ENCODE measurements at regions not wholly inside any gene's neighbourhood (a gene's known extent, or its start where the extent isn't known, plus 50 kb on each side); places are given as distances from the start of the nearest gene placed in this dataset.

- no peak for ATAC-seq (ENCODE audit: poor library complexity)
- Mint-ChIP-seq H3K36me3 (ENCODE audit: low read depth) (no peaks in the 10 kb centered on the region), H3K9me3 (peaks cover 8% of the 10 kb centered on the region), H3K27me3 (no peaks in the 10 kb centered on the region), H3K4me3 (no peak overlapping the region), H3K4me1 (ENCODE audit: low read depth) (no peaks in the 10 kb centered on the region), H3K27ac (no peak overlapping the region)
- Histone ChIP-seq H3K9me3 (ENCODE audit: control insufficient read depth in 1 of 2, insufficient read depth in 1 of 2, low read length in 2 of 2) (no peaks in the 10 kb centered on the region), H3K4me3 (ENCODE audit: low read length) (no peak overlapping the region), H3K4me1 (ENCODE audit: insufficient read depth, low read length) (no peaks in the 10 kb centered on the region), H3K27me3 (ENCODE audit: control insufficient read depth in 1 of 2, insufficient read depth in 2 of 2, low read length in 2 of 2) (no peaks in the 10 kb centered on the region), H3K27ac (ENCODE audit: low read depth in 1 of 2, low read length in 2 of 2) (no peak overlapping the region), H3K36me3 (ENCODE audit: insufficient read depth, low read length) (no peaks in the 10 kb centered on the region)
- no peak for DNase-seq
- CTCF ChIA-PET: no interaction called here
- TF ChIP-seq CTCF (IDR thresholded peaks at IDR 0.05): no peak
- POLR2A ChIA-PET: no interaction called here
- intact Hi-C loops (cut with DNase I, micrococcal nuclease): no loop called here
These were observed 395.7 kb downstream of the NXPH1 start for GRCh38 chr7:8829100-8829499.

- H3K27ac Mint-ChIP-seq: no peak overlapping the region
- H3K4me3 Mint-ChIP-seq: no peak overlapping the region
- H3K9me3 Mint-ChIP-seq: peaks cover 10% of the 10 kb centered on the region
These were observed 398.0 kb downstream of the NXPH1 start for GRCh38 chr7:8831376-8831775.

GRCh38 chr7:8833355-8833754 lies 399.9 kb downstream of the NXPH1 start:
- TF ChIP-seq CTCF (IDR thresholded peaks at IDR 0.05): no peak
- POLR2A ChIA-PET: no interaction called here
- Mint-ChIP-seq H3K4me3 (no peak overlapping the region), H3K9me3 (peaks cover 8% of the 10 kb centered on the region), H3K4me1 (ENCODE audit: low read depth) (no peaks in the 10 kb centered on the region), H3K27ac (no peak overlapping the region), H3K36me3 (ENCODE audit: low read depth) (no peaks in the 10 kb centered on the region), H3K27me3 (no peaks in the 10 kb centered on the region)
- Histone ChIP-seq H3K9me3 (ENCODE audit: control insufficient read depth in 1 of 2, insufficient read depth in 1 of 2, low read length in 2 of 2) (no peaks in the 10 kb centered on the region), H3K36me3 (ENCODE audit: insufficient read depth, low read length) (no peaks in the 10 kb centered on the region), H3K27ac (ENCODE audit: low read depth in 1 of 2, low read length in 2 of 2) (no peak overlapping the region), H3K4me3 (ENCODE audit: low read length) (no peak overlapping the region), H3K4me1 (ENCODE audit: insufficient read depth, low read length) (no peaks in the 10 kb centered on the region), H3K27me3 (ENCODE audit: control insufficient read depth in 1 of 2, insufficient read depth in 2 of 2, low read length in 2 of 2) (no peaks in the 10 kb centered on the region)
- CTCF ChIA-PET: no interaction called here
- no peak for DNase-seq
- ATAC-seq (ENCODE audit: poor library complexity): no peak
- intact Hi-C loops (cut with DNase I, micrococcal nuclease): no loop called here

More at GRCh38 chr7:8831376-8831775, 398.0 kb downstream of the NXPH1 start:
- intact Hi-C loops (cut with DNase I, micrococcal nuclease): no loop called here
- no peak for DNase-seq
- no peak for TF ChIP-seq CTCF (IDR thresholded peaks at IDR 0.05)
- Mint-ChIP-seq H3K4me1 (ENCODE audit: low read depth) (no peaks in the 10 kb centered on the region), H3K27me3 (no peaks in the 10 kb centered on the region), H3K36me3 (ENCODE audit: low read depth) (no peaks in the 10 kb centered on the region)
- POLR2A ChIA-PET: no interaction called here
- ATAC-seq (ENCODE audit: poor library complexity): no peak
- Histone ChIP-seq H3K36me3 (ENCODE audit: insufficient read depth, low read length) (no peaks in the 10 kb centered on the region), H3K4me1 (ENCODE audit: insufficient read depth, low read length) (no peaks in the 10 kb centered on the region), H3K4me3 (ENCODE audit: low read length) (no peak overlapping the region), H3K9me3 (ENCODE audit: control insufficient read depth in 1 of 2, insufficient read depth in 1 of 2, low read length in 2 of 2) (no peaks in the 10 kb centered on the region), H3K27me3 (ENCODE audit: control insufficient read depth in 1 of 2, insufficient read depth in 2 of 2, low read length in 2 of 2) (no peaks in the 10 kb centered on the region), H3K27ac (ENCODE audit: low read depth in 1 of 2, low read length in 2 of 2) (no peak overlapping the region)
- CTCF ChIA-PET: no interaction called here
